ACC112 (cell line): ENCODE measurements at regions not wholly inside any gene's neighbourhood (a gene's known extent, or its start where the extent isn't known, plus 50 kb on each side); places are given as distances from the start of the nearest gene placed in this dataset.
"Not testable (repeated sequence)": the region's sequence is repeated elsewhere in the genome, so short reads cannot be mapped to it uniquely, and the experiment has no call there.

Experiments
- H2AFZ ChIP-seq: fragments of 200-600 bp; sonication (generic); one replicate; pipeline ENCODE4 v1.6.0; 2017; ENCODE audit warnings: antibody characterized with exemption, low read length; ENCODE audit not compliant: unreplicated experiment
- H3K27ac ChIP-seq: fragments of 200-600 bp; sonication (generic); 2 replicates; pipeline ENCODE4 v1.5.1; 2014; ENCODE audit warnings: low read depth, mild to moderate bottlenecking, antibody characterized with exemption, low read length, moderate library complexity
- H3K27me3 ChIP-seq: fragments of 200-600 bp; sonication (generic); 2 replicates; pipeline ENCODE4 v1.6.1; 2014; ENCODE audit warnings: mild to moderate bottlenecking, antibody characterized with exemption, low read length, moderate library complexity, mixed read lengths; ENCODE audit not compliant: insufficient read depth
- H3K36me3 ChIP-seq: fragments of 200-600 bp; sonication (generic); 2 replicates; pipeline ENCODE4 v1.6.1; 2016; ENCODE audit warnings: mild to moderate bottlenecking, antibody characterized with exemption, low read length, moderate library complexity, mixed read lengths; ENCODE audit not compliant: insufficient read depth
- H3K4me1 ChIP-seq: fragments of 200-600 bp; sonication (generic); one replicate; pipeline ENCODE4 v1.6.1; 2016; ENCODE audit warnings: low read length, mixed read lengths; ENCODE audit not compliant: insufficient read depth, unreplicated experiment, control insufficient read depth
- H3K4me3 ChIP-seq: fragments of 200-600 bp; sonication (generic); 2 replicates; pipeline ENCODE4 v1.5.1; 2014; ENCODE audit warnings: mild to moderate bottlenecking, low read depth, low read length
- H3K79me2 ChIP-seq: fragments of 200-600 bp; sonication (generic); one replicate; pipeline ENCODE4 v1.6.0; 2016; ENCODE audit warnings: low read length; ENCODE audit not compliant: control insufficient read depth, unreplicated experiment, insufficient read depth

GRCh38 chr13:42478531-42479156 is 95.3 kb upstream of the TNFSF11 start:
- Histone ChIP-seq H3K36me3 (no peaks in the 10 kb centered on the region), H3K79me2 (no peaks in the 10 kb centered on the region), H3K4me1 (no peaks in the 10 kb centered on the region), H3K27me3 (no peaks in the 10 kb centered on the region), H3K4me3 (no peak overlapping the region), H3K27ac (no peak overlapping the region), H2AFZ (no peak overlapping the region)

- Histone ChIP-seq H3K36me3 (no peaks in the 10 kb centered on the region), H3K79me2 (no peaks in the 10 kb centered on the region), H3K27ac (no peak overlapping the region), H3K27me3 (no peaks in the 10 kb centered on the region), H2AFZ (no peak overlapping the region), H3K4me3 (no peak overlapping the region), H3K4me1 (peaks cover 39% of the 10 kb centered on the region)
Measured at GRCh38 chr13:42484386-42484785, 89.6 kb upstream of the TNFSF11 start.

- Histone ChIP-seq H3K4me3 (no peak overlapping the region), H3K79me2 (no peaks in the 10 kb centered on the region), H3K4me1 (peaks cover 39% of the 10 kb centered on the region), H3K27ac (no peak overlapping the region), H3K27me3 (no peaks in the 10 kb centered on the region), H2AFZ (no peak overlapping the region), H3K36me3 (no peaks in the 10 kb centered on the region)
Measured at GRCh38 chr13:42485272-42485671, 88.7 kb upstream of the TNFSF11 start.

- Histone ChIP-seq H3K27me3 (no peaks in the 10 kb centered on the region), H3K4me1 (peaks cover 39% of the 10 kb centered on the region), H3K36me3 (no peaks in the 10 kb centered on the region), H3K4me3 (peak overlapping the region; percentile 26; the same call in 1 of the 2 replicates), H2AFZ (no peak overlapping the region), H3K79me2 (no peaks in the 10 kb centered on the region), H3K27ac (peak overlapping the region; percentile 90)
Measured at GRCh38 chr13:42486711-42487198, 87.2 kb upstream of the TNFSF11 start.

GRCh38 chr13:42487221-42487620 is 86.7 kb upstream of the TNFSF11 start:
- Histone ChIP-seq H2AFZ (no peak overlapping the region), H3K4me3 (peak overlapping the region; percentile 42), H3K4me1 (peaks cover 39% of the 10 kb centered on the region), H3K36me3 (no peaks in the 10 kb centered on the region), H3K79me2 (no peaks in the 10 kb centered on the region), H3K27ac (peak overlapping the region; percentile 90), H3K27me3 (no peaks in the 10 kb centered on the region)

- Histone ChIP-seq H3K36me3 (no peaks in the 10 kb centered on the region), H3K4me3 (no peak overlapping the region), H3K79me2 (no peaks in the 10 kb centered on the region), H3K27ac (no peak overlapping the region), H3K27me3 (no peaks in the 10 kb centered on the region), H3K4me1 (peaks cover 34% of the 10 kb centered on the region), H2AFZ (no peak overlapping the region)
Measured at GRCh38 chr13:42490676-42491075, 83.3 kb upstream of the TNFSF11 start.

- no peaks in the 10 kb centered on the region for H3K36me3 ChIP-seq
- H3K27ac ChIP-seq: no peak overlapping the region
- H3K79me2 ChIP-seq: no peaks in the 10 kb centered on the region
- H3K4me1 ChIP-seq: peaks cover 27% of the 10 kb centered on the region
- H3K27me3 ChIP-seq: no peaks in the 10 kb centered on the region
- H2AFZ ChIP-seq: no peak overlapping the region
- H3K4me3 ChIP-seq: no peak overlapping the region
Measured at GRCh38 chr13:42492372-42492920, 81.5 kb upstream of the TNFSF11 start.

GRCh38 chr13:42494157-42494556 is 79.8 kb upstream of the TNFSF11 start:
- peak overlapping the region; percentile 58 for H3K27ac ChIP-seq
- no peak overlapping the region for H2AFZ ChIP-seq
- peaks cover 33% of the 10 kb centered on the region for H3K4me1 ChIP-seq
- no peaks in the 10 kb centered on the region for H3K36me3 ChIP-seq
- no peak overlapping the region for H3K4me3 ChIP-seq
- no peaks in the 10 kb centered on the region for H3K79me2 ChIP-seq
- H3K27me3 ChIP-seq: no peaks in the 10 kb centered on the region

GRCh38 chr13:42495255-42495654 is 78.7 kb upstream of the TNFSF11 start:
- no peaks in the 10 kb centered on the region for H3K36me3 ChIP-seq
- no peak overlapping the region for H3K4me3 ChIP-seq
- H3K27me3 ChIP-seq: no peaks in the 10 kb centered on the region
- H3K27ac ChIP-seq: peak overlapping the region; percentile 58
- H3K4me1 ChIP-seq: peaks cover 33% of the 10 kb centered on the region
- H2AFZ ChIP-seq: peak overlapping the region; percentile 45
- H3K79me2 ChIP-seq: no peaks in the 10 kb centered on the region

- no peak overlapping the region for H2AFZ ChIP-seq
Measured at GRCh38 chr13:42495751-42496150, 78.2 kb upstream of the TNFSF11 start.

GRCh38 chr13:42496926-42497554 is 76.9 kb upstream of the TNFSF11 start:
- not testable (repeated sequence) for H3K36me3 ChIP-seq, H3K4me3 ChIP-seq, H3K27me3 ChIP-seq, H2AFZ ChIP-seq, H3K79me2 ChIP-seq, H3K27ac ChIP-seq
- peaks cover 33% of the 10 kb centered on the region for H3K4me1 ChIP-seq

More at GRCh38 chr13:42495751-42496150, 78.2 kb upstream of the TNFSF11 start:
- Histone ChIP-seq H3K4me3 (no peak overlapping the region), H3K27me3 (no peaks in the 10 kb centered on the region), H3K36me3 (no peaks in the 10 kb centered on the region), H3K4me1 (peaks cover 33% of the 10 kb centered on the region), H3K27ac (0 out of 2 replicates have a peak overlapping the region, but pooled peaks have one; percentile 58), H3K79me2 (no peaks in the 10 kb centered on the region)
